ENCODE measurements at regions not wholly inside any gene's neighbourhood (a gene's known extent, or its start where the extent isn't known, plus 50 kb on each side); places are given as distances from the start of the nearest gene placed in this dataset.

DNA sequence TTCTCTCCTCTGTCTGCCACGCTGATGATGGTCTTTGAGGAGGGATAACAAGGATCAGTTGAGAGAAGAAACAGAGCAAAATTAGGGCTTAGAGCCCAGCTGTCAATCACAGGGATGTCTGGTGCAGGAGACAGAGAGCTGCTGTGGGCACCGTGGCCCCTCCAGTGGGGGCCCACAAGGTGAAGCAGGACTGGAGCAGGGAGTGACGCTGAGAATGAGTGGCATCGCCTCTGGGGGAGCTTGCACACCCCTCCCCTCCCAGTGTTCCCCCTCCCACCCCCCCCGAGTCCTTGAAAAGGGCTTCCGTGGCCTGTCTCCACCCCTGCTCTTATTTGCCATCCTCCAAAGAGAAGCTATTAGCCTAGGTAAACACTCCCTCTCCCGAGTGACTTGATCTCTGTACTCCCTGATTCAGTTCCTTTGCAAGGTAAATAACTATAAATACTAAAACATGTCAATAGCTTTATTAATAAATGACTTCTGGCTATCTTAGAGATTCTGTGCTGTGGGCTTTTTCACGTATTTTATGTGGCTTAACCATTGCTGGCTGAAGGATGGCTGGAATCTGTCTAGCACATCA is 440.0 kb downstream of the ZNF536 start:
- no peak overlapping the region for H3K27ac ChIP-seq (replicated peaks)
- H3K27me3 ChIP-seq (ENCODE audit: insufficient read depth, poor library complexity, severe bottlenecking) = no peaks in the 10 kb centered on the region
- H3K4me3 ChIP-seq (replicated peaks; ENCODE audit: insufficient read depth, low read length) = no peak overlapping the region
- no peak for DNase-seq (ENCODE audit: low read depth in 1 of 2, low spot score in 1 of 2)
- TF ChIP-seq POLR2AphosphoS5 (IDR thresholded peaks at IDR 0.05; ENCODE audit: low read depth) (no peak), GABPA (IDR thresholded peaks at IDR 0.05; ENCODE audit: low read depth) (no peak), CTCF (IDR thresholded peaks at IDR 0.05; ENCODE audit: insufficient read depth, low read length) (no peak), SPI1 (IDR thresholded peaks at IDR 0.05; ENCODE audit: borderline replicate concordance, low read depth) (no peak)
- TF ChIP-seq, protein P1, sequence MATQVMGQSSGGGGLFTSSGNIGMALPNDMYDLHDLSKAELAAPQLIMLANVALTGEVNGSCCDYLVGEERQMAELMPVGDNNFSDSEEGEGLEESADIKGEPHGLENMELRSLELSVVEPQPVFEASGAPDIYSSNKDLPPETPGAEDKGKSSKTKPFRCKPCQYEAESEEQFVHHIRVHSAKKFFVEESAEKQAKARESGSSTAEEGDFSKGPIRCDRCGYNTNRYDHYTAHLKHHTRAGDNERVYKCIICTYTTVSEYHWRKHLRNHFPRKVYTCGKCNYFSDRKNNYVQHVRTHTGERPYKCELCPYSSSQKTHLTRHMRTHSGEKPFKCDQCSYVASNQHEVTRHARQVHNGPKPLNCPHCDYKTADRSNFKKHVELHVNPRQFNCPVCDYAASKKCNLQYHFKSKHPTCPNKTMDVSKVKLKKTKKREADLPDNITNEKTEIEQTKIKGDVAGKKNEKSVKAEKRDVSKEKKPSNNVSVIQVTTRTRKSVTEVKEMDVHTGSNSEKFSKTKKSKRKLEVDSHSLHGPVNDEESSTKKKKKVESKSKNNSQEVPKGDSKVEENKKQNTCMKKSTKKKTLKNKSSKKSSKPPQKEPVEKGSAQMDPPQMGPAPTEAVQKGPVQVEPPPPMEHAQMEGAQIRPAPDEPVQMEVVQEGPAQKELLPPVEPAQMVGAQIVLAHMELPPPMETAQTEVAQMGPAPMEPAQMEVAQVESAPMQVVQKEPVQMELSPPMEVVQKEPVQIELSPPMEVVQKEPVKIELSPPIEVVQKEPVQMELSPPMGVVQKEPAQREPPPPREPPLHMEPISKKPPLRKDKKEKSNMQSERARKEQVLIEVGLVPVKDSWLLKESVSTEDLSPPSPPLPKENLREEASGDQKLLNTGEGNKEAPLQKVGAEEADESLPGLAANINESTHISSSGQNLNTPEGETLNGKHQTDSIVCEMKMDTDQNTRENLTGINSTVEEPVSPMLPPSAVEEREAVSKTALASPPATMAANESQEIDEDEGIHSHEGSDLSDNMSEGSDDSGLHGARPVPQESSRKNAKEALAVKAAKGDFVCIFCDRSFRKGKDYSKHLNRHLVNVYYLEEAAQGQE (IDR thresholded peaks at IDR 0.05; ENCODE audit: insufficient replicate concordance, low read depth) = no peak

- DNase-seq (ENCODE audit: low read depth in 1 of 2, low spot score in 1 of 2) = no peak
- H3K27me3 ChIP-seq (ENCODE audit: insufficient read depth, poor library complexity, severe bottlenecking) = no peaks in the 10 kb centered on the region
- TF ChIP-seq, protein P1 (IDR thresholded peaks at IDR 0.05; ENCODE audit: insufficient replicate concordance, low read depth) = no peak
- TF ChIP-seq GABPA (IDR thresholded peaks at IDR 0.05; ENCODE audit: low read depth) (no peak), CTCF (IDR thresholded peaks at IDR 0.05; ENCODE audit: insufficient read depth, low read length) (no peak), SPI1 (IDR thresholded peaks at IDR 0.05; ENCODE audit: borderline replicate concordance, low read depth) (no peak), POLR2AphosphoS5 (IDR thresholded peaks at IDR 0.05; ENCODE audit: low read depth) (no peak)
- H3K27ac ChIP-seq (replicated peaks) = no peak overlapping the region
- H3K4me3 ChIP-seq (replicated peaks; ENCODE audit: insufficient read depth, low read length) = no peak overlapping the region
These were observed 439.4 kb downstream of the ZNF536 start for GRCh38 chr19:30811397-30812098.

GRCh38 chr19:30810726-30811125 is 438.5 kb downstream of the ZNF536 start:
- no peak overlapping the region for H3K27ac ChIP-seq (replicated peaks)
- H3K27me3 ChIP-seq (ENCODE audit: insufficient read depth, poor library complexity, severe bottlenecking) = no peaks in the 10 kb centered on the region
- no peak for DNase-seq (ENCODE audit: low read depth in 1 of 2, low spot score in 1 of 2)
- H3K4me3 ChIP-seq (replicated peaks; ENCODE audit: insufficient read depth, low read length) = no peak overlapping the region
- TF ChIP-seq, protein P1 (IDR thresholded peaks at IDR 0.05; ENCODE audit: insufficient replicate concordance, low read depth) = no peak
- TF ChIP-seq SPI1 (IDR thresholded peaks at IDR 0.05; ENCODE audit: borderline replicate concordance, low read depth) (no peak), CTCF (IDR thresholded peaks at IDR 0.05; ENCODE audit: insufficient read depth, low read length) (no peak), GABPA (IDR thresholded peaks at IDR 0.05; ENCODE audit: low read depth) (no peak), POLR2AphosphoS5 (IDR thresholded peaks at IDR 0.05; ENCODE audit: low read depth) (no peak)
